Right renal pelvis (tissue), 4 donors: ENCODE measurements at regions not wholly inside any gene's neighbourhood (a gene's known extent, or its start where the extent isn't known, plus 50 kb on each side); places are given as distances from the start of the nearest gene placed in this dataset.

ENCODE experiments used
- DNase-seq, 4 donors: peaks; one replicate each; pipeline ENCODE4 v3.0.0-alpha.2; 2013; ENCODE audit warnings: low read depth in 4 of 4, low spot score in 3 of 4, missing footprints in 1 of 4

GRCh38 chr6:92752114-92752513 lies 667.2 kb downstream of the EPHA7 start:
- DNase-seq = no peak

- DNase-seq = no peak
Observed at GRCh38 chr6:92748131-92748530, 671.2 kb downstream of the EPHA7 start.

- DNase-seq = no peak
Observed at GRCh38 chr6:92737983-92738382, 681.4 kb downstream of the EPHA7 start.

- no peak for DNase-seq
Observed at GRCh38 chr6:92723390-92723931, 695.9 kb downstream of the EPHA7 start.

- DNase-seq = no peak
Observed at GRCh38 chr6:92719773-92720172, 699.6 kb downstream of the EPHA7 start.

DNA sequence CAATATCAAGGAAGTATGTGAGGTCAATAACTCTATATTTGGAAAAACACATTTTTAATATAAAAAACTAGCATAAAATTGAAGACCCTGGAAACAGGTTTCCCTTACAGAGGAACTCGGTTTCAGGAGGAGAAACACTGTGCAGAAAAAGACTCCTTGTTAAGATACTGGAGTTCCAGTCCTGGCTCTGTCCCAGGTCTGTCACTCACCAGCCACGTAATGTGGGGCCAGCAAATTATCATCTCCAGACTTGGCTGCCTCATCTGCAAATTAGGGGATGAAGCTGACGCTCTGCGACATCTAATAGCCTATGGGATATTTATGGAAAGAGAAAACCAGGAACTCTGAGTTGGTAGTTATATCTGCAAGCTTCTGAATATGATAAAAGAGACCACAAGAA lies 702.7 kb downstream of the EPHA7 start:
- no peak for DNase-seq

DNA sequence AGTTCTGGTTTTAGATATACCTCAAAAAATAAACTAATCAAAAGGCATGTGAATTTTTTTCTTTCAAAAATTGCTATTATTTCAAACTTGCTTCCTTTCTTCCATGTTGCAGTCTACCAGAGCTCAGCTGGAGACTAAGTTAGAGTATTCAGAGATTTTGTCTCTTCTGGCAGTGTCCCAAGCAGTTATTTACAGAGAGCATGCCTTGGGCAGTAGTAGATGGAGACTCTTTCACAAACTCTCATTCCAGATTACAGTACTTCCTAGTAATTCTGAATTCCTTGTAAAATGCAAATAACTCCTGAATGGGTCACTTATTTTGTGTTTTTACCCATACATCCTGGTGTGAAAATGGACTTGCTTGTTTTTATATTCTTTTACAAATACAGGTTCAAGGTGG lies 703.4 kb downstream of the EPHA7 start:
- DNase-seq = no peak

- DNase-seq = no peak
Observed at GRCh38 chr6:92714346-92714745, 705.0 kb downstream of the EPHA7 start.

DNA sequence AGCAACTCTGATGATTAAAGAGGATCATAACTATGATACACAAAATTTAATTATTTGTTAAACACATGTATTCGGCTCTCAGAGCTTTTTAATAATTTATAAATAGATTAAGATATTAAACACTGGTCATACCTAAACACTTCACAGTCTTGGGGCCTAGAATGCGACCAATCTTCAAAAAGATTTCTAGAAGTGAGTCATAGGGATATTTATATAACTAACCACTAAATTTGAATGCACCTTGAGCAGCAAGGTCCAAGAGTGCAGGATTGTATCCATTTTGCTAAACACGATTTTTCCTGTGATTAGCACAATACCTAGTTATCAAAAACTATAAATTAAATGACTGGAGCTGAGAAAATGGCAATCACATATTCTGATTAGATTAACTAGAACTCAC lies 709.3 kb downstream of the EPHA7 start:
- no peak for DNase-seq

GRCh38 chr6:92708945-92709344 lies 710.4 kb downstream of the EPHA7 start:
- no peak for DNase-seq

GRCh38 chr6:92708270-92708669 lies 711.1 kb downstream of the EPHA7 start:
- no peak for DNase-seq

DNA sequence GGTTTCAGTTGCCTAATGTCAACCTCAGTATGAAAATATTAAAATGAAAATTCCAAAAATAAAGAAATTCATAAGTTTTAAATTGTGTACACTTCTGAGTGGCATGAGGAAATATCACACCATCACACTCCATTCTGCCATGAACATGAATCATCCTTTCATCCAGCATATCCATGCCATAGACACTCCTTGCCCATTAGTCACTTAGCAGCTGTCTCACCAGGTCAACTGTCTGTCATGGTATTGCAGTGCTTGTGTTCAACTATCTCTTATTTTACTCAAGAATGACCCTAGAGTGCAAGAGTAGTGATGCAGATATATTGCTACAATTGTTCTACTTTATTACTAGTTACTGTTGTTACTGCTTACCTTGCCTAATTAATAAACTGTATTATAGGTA lies 712.4 kb downstream of the EPHA7 start:
- no peak for DNase-seq

GRCh38 chr6:92701425-92702096 lies 717.8 kb downstream of the EPHA7 start:
- no peak for DNase-seq

- no peak for DNase-seq
Observed at GRCh38 chr6:92700411-92700810, 718.9 kb downstream of the EPHA7 start.

GRCh38 chr6:92690997-92691599 lies 728.3 kb downstream of the EPHA7 start:
- DNase-seq = no peak

GRCh38 chr6:92688342-92688741 lies 731.0 kb downstream of the EPHA7 start:
- DNase-seq = no peak

- no peak for DNase-seq
Observed at GRCh38 chr6:92687278-92687677, 732.1 kb downstream of the EPHA7 start.

GRCh38 chr6:92684386-92684785 lies 735.0 kb downstream of the EPHA7 start:
- DNase-seq = no peak

DNA sequence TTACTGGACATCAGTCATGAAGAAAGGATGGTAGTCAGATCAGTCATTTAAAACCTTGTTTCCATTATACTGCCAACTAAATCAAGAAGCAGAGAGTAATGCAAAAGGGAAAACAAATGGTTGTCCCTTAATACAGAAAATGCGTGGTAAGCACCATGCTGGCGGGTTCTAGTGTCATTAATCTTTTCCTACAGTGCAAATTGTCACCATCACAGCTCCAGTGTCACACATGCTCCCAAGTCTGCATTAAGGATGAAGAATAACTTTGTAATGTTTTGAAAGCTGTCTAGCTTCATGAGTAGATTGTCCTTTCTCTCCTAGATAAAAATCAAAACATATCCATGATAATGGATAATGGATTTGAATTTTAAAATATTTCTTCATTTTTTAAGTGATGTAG lies 735.6 kb downstream of the EPHA7 start:
- no peak for DNase-seq

DNA sequence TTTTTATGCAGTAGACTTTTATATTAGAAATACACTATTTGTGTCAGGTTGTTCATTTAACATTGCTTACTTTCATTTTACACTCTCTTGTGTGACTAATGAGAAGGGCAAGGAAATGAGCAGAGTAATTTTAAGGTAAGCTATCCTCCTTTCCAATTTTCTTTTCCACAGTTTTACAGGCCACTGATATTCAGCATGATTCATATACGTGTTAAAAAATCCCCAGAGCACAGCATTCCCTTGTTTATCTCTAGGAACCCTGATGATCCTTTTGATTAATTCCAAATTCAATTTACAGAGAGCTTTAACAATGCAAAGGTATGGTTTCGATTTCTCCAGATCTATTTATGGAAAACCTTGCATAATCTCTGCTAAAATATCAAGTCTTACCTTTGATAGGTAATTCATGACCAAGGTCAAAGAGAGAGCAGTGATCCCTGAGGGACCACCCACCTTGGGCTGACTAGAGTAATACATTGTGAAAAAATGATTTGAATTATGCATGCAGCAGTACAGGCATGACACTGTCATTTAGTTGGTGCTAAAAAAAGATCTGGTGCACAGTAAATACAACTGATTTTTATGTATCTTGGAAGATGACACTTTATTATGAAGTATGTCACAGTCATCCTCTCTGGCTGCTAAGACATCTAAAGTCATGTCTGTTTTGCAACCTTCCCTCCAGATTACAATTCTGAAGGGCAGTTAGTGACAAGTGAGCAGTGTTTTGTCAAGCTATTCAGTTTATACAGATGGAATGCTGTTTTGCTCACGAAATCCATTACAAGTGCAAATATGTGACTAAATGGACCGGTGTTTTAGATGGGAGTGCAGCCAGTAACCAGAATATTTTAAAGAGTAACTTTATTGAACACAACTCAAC lies 736.6 kb downstream of the EPHA7 start:
- no peak for DNase-seq

GRCh38 chr6:92681401-92681800 lies 738.0 kb downstream of the EPHA7 start:
- no peak for DNase-seq
